Kidney epithelial cell (primary cell): ENCODE measurements at regions not wholly inside any gene's neighbourhood (a gene's known extent, or its start where the extent isn't known, plus 50 kb on each side); places are given as distances from the start of the nearest gene placed in this dataset.

Source experiments
- DNase-seq: peaks from one replicate; pipeline ENCODE4 v3.0.0-alpha.2; 2010; ENCODE audit warnings: low read depth
- H3K27me3 ChIP-seq: 2 replicates; pipeline ENCODE4 v1.6.0; 2011; ENCODE audit warnings: low read length; ENCODE audit not compliant: control insufficient read depth, insufficient read depth
- H3K36me3 ChIP-seq: 2 replicates; pipeline ENCODE4 v1.5.1; 2011; ENCODE audit warnings: low read length; ENCODE audit not compliant: control insufficient read depth, insufficient read depth
- H3K4me3 ChIP-seq: 2 replicates; pipeline ENCODE4 v1.5.1; 2011; ENCODE audit warnings: low read depth, mild to moderate bottlenecking, control low read depth, low read length
- TF ChIP-seq, protein P1 (sequence below): IDR thresholded peaks from 2 replicates; pipeline ENCODE4 v1.5.1; 2011; ENCODE audit warnings: mild to moderate bottlenecking, moderate library complexity, low read length, control low read depth, inconsistent platforms; ENCODE audit not compliant: insufficient read depth, poor library complexity, severe bottlenecking

DNA sequence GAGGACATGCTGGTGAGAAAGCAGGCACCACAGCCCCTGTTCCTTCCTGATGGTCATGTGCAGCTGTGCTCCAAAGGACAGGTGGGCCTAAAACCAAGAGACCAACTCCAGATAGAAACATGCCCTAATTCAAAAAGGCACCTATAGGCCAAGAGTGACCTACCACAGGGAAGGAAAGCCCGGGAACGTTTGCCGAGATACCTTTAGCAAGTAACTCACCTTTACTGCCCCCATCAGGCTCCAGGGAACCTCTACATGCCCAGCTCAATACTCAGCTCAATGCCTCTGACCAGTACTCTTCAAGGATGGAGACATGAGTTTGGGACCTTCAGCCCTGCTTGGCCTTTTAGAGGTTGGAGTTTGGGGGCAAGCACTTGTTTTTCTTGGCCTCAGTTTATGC lies 172.8 kb upstream of the FSTL4 start:
- Histone ChIP-seq H3K27me3 (no peaks in the 10 kb centered on the region), H3K36me3 (no peaks in the 10 kb centered on the region), H3K4me3 (no peak overlapping the region)
- no peak for DNase-seq
- TF ChIP-seq, protein P1, sequence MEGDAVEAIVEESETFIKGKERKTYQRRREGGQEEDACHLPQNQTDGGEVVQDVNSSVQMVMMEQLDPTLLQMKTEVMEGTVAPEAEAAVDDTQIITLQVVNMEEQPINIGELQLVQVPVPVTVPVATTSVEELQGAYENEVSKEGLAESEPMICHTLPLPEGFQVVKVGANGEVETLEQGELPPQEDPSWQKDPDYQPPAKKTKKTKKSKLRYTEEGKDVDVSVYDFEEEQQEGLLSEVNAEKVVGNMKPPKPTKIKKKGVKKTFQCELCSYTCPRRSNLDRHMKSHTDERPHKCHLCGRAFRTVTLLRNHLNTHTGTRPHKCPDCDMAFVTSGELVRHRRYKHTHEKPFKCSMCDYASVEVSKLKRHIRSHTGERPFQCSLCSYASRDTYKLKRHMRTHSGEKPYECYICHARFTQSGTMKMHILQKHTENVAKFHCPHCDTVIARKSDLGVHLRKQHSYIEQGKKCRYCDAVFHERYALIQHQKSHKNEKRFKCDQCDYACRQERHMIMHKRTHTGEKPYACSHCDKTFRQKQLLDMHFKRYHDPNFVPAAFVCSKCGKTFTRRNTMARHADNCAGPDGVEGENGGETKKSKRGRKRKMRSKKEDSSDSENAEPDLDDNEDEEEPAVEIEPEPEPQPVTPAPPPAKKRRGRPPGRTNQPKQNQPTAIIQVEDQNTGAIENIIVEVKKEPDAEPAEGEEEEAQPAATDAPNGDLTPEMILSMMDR, result no peak

DNA sequence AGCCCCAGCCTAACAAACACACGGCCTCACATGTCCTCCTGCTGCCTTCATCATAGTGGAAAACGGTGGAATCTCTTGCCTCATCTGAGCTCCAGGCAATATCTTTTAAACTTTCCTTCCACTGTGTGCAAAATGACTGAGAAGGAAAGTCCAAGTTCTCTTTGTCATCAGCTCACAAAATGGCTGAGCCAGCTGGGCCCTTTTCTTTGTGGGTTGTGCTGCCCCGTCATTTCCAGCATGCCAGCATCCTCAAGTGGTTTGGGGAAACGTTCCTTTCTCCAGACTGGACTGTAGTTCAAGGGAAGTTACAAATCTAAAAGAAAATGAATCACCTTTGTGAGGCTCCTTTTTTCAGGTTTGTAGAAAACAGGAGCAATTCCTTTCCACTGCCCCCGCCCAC lies 171.1 kb upstream of the FSTL4 start:
- TF ChIP-seq, protein P1, result no peak
- no peaks in the 10 kb centered on the region for H3K36me3 ChIP-seq
- no peak overlapping the region for H3K4me3 ChIP-seq
- no peak for DNase-seq
- no peaks in the 10 kb centered on the region for H3K27me3 ChIP-seq

DNA sequence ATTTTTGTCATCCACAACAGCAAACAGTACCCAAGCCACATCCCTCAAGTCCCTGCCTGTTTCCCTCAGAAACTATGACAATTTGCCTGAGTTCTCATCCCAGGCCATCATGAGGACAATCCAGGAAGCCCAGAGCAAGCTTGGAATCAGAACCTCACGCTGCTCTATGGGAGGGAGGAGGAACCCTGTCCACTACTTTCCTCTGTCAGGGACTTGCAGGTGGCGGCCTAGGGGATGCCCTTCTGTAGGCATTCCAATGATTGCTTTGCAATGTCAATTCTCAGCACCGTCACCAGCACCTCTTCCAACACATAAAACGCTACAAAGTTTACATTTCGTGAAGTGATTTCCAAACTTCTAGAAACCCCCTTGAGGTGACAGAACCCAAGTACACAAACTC lies 170.4 kb upstream of the FSTL4 start:
- TF ChIP-seq, protein P1, result no peak
- Histone ChIP-seq H3K36me3 (no peaks in the 10 kb centered on the region), H3K4me3 (no peak overlapping the region), H3K27me3 (no peaks in the 10 kb centered on the region)
- no peak for DNase-seq

DNA sequence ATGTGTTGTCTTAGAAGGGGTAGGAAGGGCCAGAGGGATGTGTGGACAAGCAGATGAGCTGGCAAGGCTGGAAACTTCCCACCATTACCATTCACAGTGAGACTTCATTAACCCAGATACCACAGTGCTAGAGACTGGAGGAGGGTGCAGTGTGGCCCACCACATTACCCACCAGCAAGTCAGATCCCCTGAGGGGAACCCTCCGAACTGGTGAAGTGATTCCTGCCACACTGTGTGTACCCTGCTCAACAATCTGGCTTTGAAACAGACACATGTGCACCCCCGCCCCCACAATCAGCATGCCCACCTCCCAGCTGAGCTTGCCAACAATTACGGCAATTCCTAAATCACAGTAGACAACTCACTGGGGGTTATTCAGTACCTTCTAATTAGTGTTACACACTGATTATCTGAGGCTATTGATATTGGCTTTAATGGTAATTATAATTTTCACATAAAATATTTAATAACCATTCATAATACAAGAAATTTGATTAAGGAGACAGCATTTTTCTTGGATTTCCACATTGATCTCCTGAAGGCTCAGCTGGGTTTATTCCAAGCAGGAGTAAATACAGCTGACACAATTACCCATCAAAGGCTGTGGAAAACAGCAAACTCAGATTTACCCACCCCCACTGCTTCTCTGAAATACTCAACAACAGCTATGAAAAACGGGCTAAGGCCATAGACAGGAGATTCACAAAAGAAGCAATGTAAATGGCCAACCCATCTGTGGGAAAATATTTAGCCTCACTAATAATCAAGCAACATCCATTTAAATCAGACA lies 169.3 kb upstream of the FSTL4 start:
- TF ChIP-seq, protein P1, result no peak
- Histone ChIP-seq H3K36me3 (no peaks in the 10 kb centered on the region), H3K4me3 (no peak overlapping the region), H3K27me3 (no peaks in the 10 kb centered on the region)
- DNase-seq, result no peak

DNA sequence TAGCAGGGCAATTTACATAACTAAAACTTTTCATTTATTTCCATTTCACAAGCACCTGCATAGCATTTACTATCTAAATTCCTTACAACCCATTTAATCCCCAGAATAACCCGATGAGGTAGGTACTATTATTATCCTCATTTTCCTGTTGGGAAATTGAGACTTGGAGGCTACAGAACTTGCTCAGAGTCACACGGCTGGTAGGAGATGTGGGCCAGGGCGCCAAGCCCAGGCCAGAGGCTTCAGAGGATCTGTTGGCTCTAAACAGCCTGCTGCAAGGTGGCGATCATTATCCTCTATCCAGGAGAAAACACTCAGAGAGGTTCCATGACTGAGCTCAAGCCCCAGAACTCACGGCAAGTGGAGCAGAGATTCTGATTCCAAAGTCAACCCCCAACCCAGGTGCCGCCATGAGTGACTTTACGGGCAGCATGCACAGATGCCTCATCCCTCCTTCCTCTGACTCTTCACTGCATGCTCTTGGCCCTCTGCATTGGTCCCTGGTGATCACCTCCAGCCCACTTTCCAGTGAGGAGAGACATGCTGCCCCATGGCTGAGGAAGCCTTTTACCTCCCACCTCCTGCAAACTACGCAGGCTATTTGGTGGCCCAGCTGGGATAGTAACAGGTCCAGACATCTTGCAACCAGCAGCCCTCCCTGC lies 168.4 kb upstream of the FSTL4 start:
- H3K27me3 ChIP-seq, result no peaks in the 10 kb centered on the region
- H3K36me3 ChIP-seq, result no peaks in the 10 kb centered on the region
- TF ChIP-seq, protein P1, result no peak
- H3K4me3 ChIP-seq, result no peak overlapping the region
- no peak for DNase-seq
